Body of pancreas (tissue), 4 donors: ENCODE measurements at regions not wholly inside any gene's neighbourhood (a gene's known extent, or its start where the extent isn't known, plus 50 kb on each side); places are given as distances from the start of the nearest gene placed in this dataset.

Source experiments
- POLR2A ChIP-seq, 3 donors: fragments of 450-650 bp; IDR thresholded peaks; one replicate each; pipeline ENCODE4 v1.6.1; 2016; ENCODE audit warnings: antibody characterized with exemption in 3 of 3, mild to moderate bottlenecking in 2 of 3
- TF ChIP-seq, protein P1 (sequence below), 7 experiments: fragments of 450-650 bp in 4 of 7; fragments of 200-600 bp in 3 of 7; sonication (generic) in 3 of 7; IDR thresholded peaks; one replicate each; pipeline ENCODE4 v1.5.1; 2016 to 2019; ENCODE audit warnings: antibody characterized with exemption in 7 of 7

DNA sequence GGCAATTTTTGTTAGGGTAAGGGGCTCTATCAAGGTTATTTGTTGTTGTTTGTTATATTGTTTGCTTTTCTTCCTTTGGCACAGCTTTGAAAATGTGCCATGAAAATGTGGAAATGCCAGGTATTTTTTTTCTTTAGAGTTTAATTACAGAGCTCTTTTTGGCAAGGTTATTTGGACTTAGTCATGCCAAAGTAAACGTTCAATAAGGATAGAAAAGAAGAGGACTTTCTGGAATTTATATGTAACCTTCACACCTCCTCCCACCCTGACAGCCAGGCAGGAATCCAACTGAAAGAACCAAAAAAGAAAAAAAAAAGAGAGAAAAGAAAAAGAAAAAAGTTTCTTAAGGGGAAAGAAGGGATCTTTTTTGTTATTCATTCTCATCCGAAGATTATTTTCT lies 217.8 kb downstream of the KITLG start:
- TF ChIP-seq POLR2A (IDR thresholded peaks at IDR 0.05): no peak
- TF ChIP-seq, protein P1, sequence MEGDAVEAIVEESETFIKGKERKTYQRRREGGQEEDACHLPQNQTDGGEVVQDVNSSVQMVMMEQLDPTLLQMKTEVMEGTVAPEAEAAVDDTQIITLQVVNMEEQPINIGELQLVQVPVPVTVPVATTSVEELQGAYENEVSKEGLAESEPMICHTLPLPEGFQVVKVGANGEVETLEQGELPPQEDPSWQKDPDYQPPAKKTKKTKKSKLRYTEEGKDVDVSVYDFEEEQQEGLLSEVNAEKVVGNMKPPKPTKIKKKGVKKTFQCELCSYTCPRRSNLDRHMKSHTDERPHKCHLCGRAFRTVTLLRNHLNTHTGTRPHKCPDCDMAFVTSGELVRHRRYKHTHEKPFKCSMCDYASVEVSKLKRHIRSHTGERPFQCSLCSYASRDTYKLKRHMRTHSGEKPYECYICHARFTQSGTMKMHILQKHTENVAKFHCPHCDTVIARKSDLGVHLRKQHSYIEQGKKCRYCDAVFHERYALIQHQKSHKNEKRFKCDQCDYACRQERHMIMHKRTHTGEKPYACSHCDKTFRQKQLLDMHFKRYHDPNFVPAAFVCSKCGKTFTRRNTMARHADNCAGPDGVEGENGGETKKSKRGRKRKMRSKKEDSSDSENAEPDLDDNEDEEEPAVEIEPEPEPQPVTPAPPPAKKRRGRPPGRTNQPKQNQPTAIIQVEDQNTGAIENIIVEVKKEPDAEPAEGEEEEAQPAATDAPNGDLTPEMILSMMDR (IDR thresholded peaks at IDR 0.05): no peak
